ENCODE measurements at regions not wholly inside any gene's neighbourhood (a gene's known extent, or its start where the extent isn't known, plus 50 kb on each side); places are given as distances from the start of the nearest gene placed in this dataset.

- dilution Hi-C loops (cut with MboI; ENCODE audit: extremely low pct_ligation_motif_present, low sequenced_read_pairs) (no loop called here), intact Hi-C loops (cut with micrococcal nuclease) (no loop called here)
- ChIA-PET POLR2A (no interaction called here), CTCF (no interaction called here)
- DNase-seq (ENCODE audit: low read depth, low spot score) (no peak), FAIRE-seq (no peak)
- no peak overlapping the region for H3K9ac ChIP-seq (replicated peaks; ENCODE audit: extremely low read depth, insufficient read depth, low read length)
- no peaks in the 10 kb centered on the region for H4K20me1 ChIP-seq (replicated peaks; ENCODE audit: control insufficient read depth, extremely low read depth, insufficient read depth, low read length)
- H3K9me1 ChIP-seq (replicated peaks; ENCODE audit: control insufficient read depth, extremely low read depth, insufficient read depth, low read length), result no peaks in the 10 kb centered on the region
- BruUV-seq (replicated peaks), result no TSS peak
- H3K27ac ChIP-seq (ENCODE audit: insufficient read depth, low read depth, low read length), result no peak overlapping the region
- H3K79me2 ChIP-seq (ENCODE audit: control insufficient read depth, insufficient read depth, low read length), result no peaks in the 10 kb centered on the region
- H3K4me1 ChIP-seq (ENCODE audit: control insufficient read depth, extremely low read depth, insufficient read depth, low read length), result no peaks in the 10 kb centered on the region
- no peak overlapping the region for H3K4me2 ChIP-seq (ENCODE audit: insufficient read depth, low read length)
- no peaks in the 10 kb centered on the region for H3K36me3 ChIP-seq (ENCODE audit: control insufficient read depth in 2 of 2, extremely low read depth in 1 of 2, insufficient read depth in 2 of 2, low read length in 2 of 2)
- TF ChIP-seq POLR2AphosphoS5 (IDR thresholded peaks at IDR 0.05; ENCODE audit: insufficient read depth, low read depth, low read length) (no peak), EZH2 (IDR thresholded peaks at IDR 0.05; ENCODE audit: borderline replicate concordance, low read depth, low read length, severe bottlenecking) (no peak), MAX (IDR thresholded peaks at IDR 0.05; ENCODE audit: insufficient read depth, insufficient read length) (no peak), POLR2A (IDR thresholded peaks at IDR 0.05; ENCODE audit: low read depth, low read length) (no peak), JUN (IDR thresholded peaks at IDR 0.05; ENCODE audit: borderline replicate concordance, insufficient read depth, insufficient read length, low read depth) (no peak)
- H3K4me3 ChIP-seq (replicated peaks in 1 of 3; ENCODE audit: insufficient read depth in 1 of 3, low read depth in 1 of 3, low read length in 3 of 3), result no peak overlapping the region
- H3K27me3 ChIP-seq (ENCODE audit: control insufficient read depth in 2 of 2, insufficient read depth in 2 of 2, low read length in 2 of 2), result no peaks in the 10 kb centered on the region
- H3K9me3 ChIP-seq (replicated peaks; ENCODE audit: control insufficient read depth, insufficient read depth, low read length), result no peaks in the 10 kb centered on the region
- no peak overlapping the region for H2AFZ ChIP-seq (ENCODE audit: low read depth, low read length)
Measured at GRCh38 chr1:222955964-222956363, 141.1 kb downstream of the DISP1 start.

GRCh38 chr1:222956601-222957000 is 141.8 kb downstream of the DISP1 start:
- no peaks in the 10 kb centered on the region for H3K79me2 ChIP-seq (ENCODE audit: control insufficient read depth, insufficient read depth, low read length)
- ChIA-PET CTCF (no interaction called here), POLR2A (no interaction called here)
- intact Hi-C loops (cut with micrococcal nuclease), result no loop called here
- H3K27ac ChIP-seq (ENCODE audit: insufficient read depth, low read depth, low read length), result no peak overlapping the region
- no peaks in the 10 kb centered on the region for H3K36me3 ChIP-seq (ENCODE audit: control insufficient read depth in 2 of 2, extremely low read depth in 1 of 2, insufficient read depth in 2 of 2, low read length in 2 of 2)
- no peaks in the 10 kb centered on the region for H3K4me1 ChIP-seq (ENCODE audit: control insufficient read depth, extremely low read depth, insufficient read depth, low read length)
- no peak overlapping the region for H3K4me3 ChIP-seq (replicated peaks in 1 of 3; ENCODE audit: insufficient read depth in 1 of 3, low read depth in 1 of 3, low read length in 3 of 3)
- H3K9me3 ChIP-seq (replicated peaks; ENCODE audit: control insufficient read depth, insufficient read depth, low read length), result no peaks in the 10 kb centered on the region
- H2AFZ ChIP-seq (ENCODE audit: low read depth, low read length), result no peak overlapping the region
- H3K4me2 ChIP-seq (ENCODE audit: insufficient read depth, low read length), result no peak overlapping the region
- FAIRE-seq, result no peak
- H4K20me1 ChIP-seq (replicated peaks; ENCODE audit: control insufficient read depth, extremely low read depth, insufficient read depth, low read length), result no peaks in the 10 kb centered on the region
- BruUV-seq (replicated peaks), result no TSS peak
- H3K27me3 ChIP-seq (ENCODE audit: control insufficient read depth in 2 of 2, insufficient read depth in 2 of 2, low read length in 2 of 2), result no peaks in the 10 kb centered on the region
- H3K9me1 ChIP-seq (replicated peaks; ENCODE audit: control insufficient read depth, extremely low read depth, insufficient read depth, low read length), result no peaks in the 10 kb centered on the region
- no peak for DNase-seq (ENCODE audit: low read depth, low spot score)
- no peak for TF ChIP-seq FOS (IDR thresholded peaks at IDR 0.05; ENCODE audit: borderline replicate concordance, insufficient read depth, low read length)
- TF ChIP-seq JUN (IDR thresholded peaks at IDR 0.05; ENCODE audit: borderline replicate concordance, insufficient read depth, insufficient read length, low read depth), result no peak
- TF ChIP-seq POLR2A (IDR thresholded peaks at IDR 0.05; ENCODE audit: low read depth, low read length), result no peak
- no peak for TF ChIP-seq POLR2AphosphoS5 (IDR thresholded peaks at IDR 0.05; ENCODE audit: insufficient read depth, low read depth, low read length)
- TF ChIP-seq GATA2 (IDR thresholded peaks at IDR 0.05; ENCODE audit: insufficient read depth, insufficient read length, low read depth, low read length), result no peak
- TF ChIP-seq MYC (IDR thresholded peaks at IDR 0.05; ENCODE audit: low read depth, low read length), result no peak
- no peak for TF ChIP-seq MAX (IDR thresholded peaks at IDR 0.05; ENCODE audit: insufficient read depth, insufficient read length)
- no peak for TF ChIP-seq EZH2 (IDR thresholded peaks at IDR 0.05; ENCODE audit: borderline replicate concordance, low read depth, low read length, severe bottlenecking)
- no peak for TF ChIP-seq CTCF (IDR thresholded peaks at IDR 0.05; ENCODE audit: extremely low read depth in 1 of 2, insufficient read depth in 1 of 2, low read depth in 1 of 2, low read length in 2 of 2)
- dilution Hi-C loops (cut with MboI; ENCODE audit: extremely low pct_ligation_motif_present, low sequenced_read_pairs), result no loop called here
- no peak overlapping the region for H3K9ac ChIP-seq (replicated peaks; ENCODE audit: extremely low read depth, insufficient read depth, low read length)
